ENCODE measurements at regions not wholly inside any gene's neighbourhood (a gene's known extent, or its start where the extent isn't known, plus 50 kb on each side); places are given as distances from the start of the nearest gene placed in this dataset.

DNA sequence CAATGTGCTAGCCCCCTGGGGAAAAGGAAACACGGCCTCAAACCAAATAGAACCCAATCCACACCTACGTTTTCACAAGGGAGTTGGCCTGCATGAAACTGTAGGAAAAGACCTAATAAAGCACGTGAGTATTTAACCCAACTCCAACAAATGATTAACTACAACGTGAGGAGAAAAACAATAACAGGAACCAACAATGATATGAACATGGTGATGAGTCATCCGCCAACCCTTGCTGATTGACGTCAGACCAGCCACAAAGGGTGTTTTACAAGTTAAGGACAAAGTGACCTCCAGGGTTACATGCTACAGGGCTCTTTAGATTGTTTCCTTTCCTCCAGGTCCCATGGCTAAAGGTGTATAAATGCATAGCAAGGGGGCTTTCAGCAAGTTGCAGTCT is 460.5 kb downstream of the COG6 start:
- DNase-seq (ENCODE audit: low spot score) = no peak

DNA sequence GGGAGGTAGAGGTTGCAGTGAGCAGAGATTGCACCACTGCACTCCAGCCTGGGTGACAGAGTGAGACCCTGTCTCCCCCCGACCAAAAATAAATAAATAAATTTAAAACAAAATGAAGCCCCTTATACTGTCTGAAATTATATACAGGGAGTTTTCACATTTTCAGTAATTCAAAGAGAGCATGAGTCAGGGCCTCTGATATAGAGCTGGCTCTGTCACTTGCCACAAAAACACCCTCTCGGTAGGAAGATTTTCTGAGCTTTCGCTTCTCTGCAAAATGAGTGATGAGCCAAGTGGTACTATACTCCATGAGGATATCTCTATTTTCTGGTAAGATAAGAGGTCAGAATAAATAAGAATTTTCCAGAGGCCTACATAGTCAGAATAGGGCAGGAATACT is 462.9 kb downstream of the COG6 start:
- DNase-seq (ENCODE audit: low spot score) = no peak

DNA sequence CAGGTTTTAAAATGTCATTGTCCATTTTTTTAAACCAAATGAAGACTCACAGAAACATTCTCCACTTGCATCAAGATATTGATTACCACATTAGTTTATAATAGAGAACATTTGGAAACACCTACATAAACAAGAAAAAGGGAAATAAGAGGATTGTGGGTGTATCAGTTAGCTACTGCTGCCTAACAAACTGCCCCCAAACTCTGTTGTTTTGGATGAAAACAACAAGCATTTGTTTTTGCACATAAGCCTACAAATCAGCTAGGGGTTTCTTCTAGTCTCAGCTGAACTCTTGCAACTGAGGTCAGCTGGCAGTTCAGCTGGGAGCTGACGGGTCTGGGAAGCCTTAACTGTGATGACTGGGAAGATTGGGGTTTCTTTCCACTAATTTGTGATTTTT is 464.4 kb downstream of the COG6 start:
- no peak for DNase-seq (ENCODE audit: low spot score)

DNA sequence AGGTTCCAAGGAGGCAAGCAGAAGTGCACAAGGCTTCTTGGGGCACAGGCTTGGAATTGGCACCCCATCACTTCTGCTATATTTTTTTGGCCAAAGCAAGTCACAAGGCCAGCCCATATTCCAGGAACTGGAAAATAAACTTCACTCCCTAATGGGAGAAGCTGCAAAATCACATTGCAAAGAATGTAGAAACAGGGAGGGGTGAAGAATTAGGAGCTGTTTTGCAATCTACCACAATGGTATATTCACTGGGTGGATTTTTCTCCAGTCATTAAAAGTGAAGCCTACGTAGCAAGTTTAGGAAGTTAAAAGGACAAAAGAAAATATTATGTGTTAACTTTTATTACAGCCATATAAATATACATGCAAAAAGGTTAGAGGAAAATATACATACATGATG is 464.8 kb downstream of the COG6 start:
- no peak for DNase-seq (ENCODE audit: low spot score)

GRCh38 chr13:40120781-40121180 is 465.3 kb downstream of the COG6 start:
- no peak for DNase-seq (ENCODE audit: low spot score)

- no peak for DNase-seq (ENCODE audit: low spot score)
Measured at GRCh38 chr13:40121722-40122121, 466.3 kb downstream of the COG6 start.

- DNase-seq (ENCODE audit: low spot score) = no peak
Measured at GRCh38 chr13:40123962-40124632, 468.6 kb downstream of the COG6 start.

GRCh38 chr13:40124633-40125015 is 469.2 kb downstream of the COG6 start:
- DNase-seq (ENCODE audit: low spot score) = no peak

DNA sequence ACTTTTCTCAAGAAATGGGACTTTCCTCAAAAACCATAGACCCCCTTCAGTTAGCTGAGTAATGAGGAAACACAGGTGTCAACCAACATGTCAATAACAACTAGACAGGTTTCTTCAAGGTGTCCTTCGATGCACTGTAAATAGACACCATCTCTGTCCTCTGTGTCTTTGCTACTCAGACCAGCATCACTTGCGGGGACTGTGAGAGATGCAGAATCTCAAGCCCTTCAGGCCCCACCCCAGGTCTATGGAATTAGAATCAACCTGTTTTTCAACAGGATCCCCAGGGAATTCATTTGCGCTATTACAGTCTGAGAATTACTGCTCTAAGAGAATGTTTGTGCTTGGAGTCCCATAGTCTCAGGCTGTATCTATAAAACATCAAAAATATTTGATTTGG is 469.9 kb downstream of the COG6 start:
- DNase-seq (ENCODE audit: low spot score) = no peak

- no peak for DNase-seq (ENCODE audit: low spot score)
Measured at GRCh38 chr13:40126306-40127085, 471.0 kb downstream of the COG6 start.

GRCh38 chr13:40127476-40127875 is 472.0 kb downstream of the COG6 start:
- no peak for DNase-seq (ENCODE audit: low spot score)

DNA sequence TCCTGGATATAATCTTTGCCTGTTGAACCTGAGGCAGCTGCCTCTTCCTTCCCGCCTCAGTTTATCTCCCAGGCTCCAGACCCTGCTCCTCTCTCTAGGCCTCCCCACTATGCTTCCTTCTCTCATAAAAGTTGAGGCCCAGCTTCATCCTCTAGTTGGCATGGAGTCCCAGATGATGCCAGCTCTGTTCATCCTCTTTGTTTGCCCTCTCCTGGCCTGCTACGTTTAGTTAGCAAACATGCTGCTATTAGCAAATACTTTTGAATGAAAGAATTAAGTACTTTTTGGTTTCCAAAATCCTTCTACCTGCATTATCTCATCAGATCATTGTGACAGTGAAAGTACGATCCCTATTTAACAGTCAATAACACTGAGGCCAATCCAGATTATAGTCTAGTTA is 472.5 kb downstream of the COG6 start:
- no peak for DNase-seq (ENCODE audit: low spot score)

DNA sequence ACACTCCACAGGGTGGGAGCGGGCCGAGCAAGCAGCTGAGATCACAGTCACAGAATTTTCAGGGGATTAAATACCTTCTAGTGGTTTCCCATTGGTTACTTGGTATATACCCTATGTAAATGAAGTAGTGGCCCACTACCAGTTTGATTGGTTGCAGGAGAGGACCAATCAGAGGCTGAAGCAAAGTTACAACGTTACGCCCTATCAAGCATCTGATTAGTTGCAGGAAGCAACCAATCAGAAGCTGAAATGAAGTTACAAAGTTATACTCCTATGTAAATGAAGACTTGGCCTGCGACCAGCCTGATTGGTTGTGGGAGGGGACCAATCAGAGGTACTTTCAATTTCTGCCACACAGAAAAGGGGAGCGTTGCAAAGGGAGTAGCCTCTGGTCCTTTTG is 474.0 kb downstream of the COG6 start:
- no peak for DNase-seq (ENCODE audit: low spot score)

DNA sequence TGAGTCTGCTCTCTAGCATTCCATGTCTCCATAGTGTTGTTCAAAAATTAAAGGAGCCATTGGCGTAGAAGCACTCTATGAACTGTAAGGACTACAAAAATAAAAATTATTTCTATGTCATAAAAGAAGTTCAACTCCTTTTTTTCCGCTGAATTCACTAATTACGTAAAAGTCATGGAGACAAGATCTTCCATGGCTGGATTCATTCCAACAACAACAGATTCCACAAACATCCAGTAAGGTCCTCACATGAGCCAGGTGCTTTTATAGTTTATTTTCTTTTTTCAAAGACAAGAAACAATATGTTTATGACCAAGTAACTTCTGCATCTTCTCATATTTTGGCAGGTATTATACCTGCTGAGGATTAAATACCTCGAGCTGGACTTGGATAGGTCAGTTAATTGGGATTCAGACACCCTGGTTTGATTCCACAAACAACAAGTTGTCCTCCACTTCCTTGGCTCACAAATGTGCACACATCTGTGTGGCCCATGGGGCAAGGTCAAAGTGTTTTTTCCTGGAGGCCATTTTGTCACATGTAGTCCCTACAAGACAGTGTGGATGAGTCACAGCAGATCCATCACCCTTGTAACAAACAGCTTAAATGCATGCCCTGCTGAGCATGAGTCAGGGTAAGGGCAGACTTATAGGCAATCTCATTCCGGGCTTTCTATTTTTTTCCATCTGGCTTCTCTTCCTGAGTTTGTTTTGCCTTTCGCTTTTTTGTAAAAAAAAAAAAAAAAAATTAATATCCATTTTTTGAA is 475.6 kb downstream of the COG6 start:
- no peak for DNase-seq (ENCODE audit: low spot score)

DNA sequence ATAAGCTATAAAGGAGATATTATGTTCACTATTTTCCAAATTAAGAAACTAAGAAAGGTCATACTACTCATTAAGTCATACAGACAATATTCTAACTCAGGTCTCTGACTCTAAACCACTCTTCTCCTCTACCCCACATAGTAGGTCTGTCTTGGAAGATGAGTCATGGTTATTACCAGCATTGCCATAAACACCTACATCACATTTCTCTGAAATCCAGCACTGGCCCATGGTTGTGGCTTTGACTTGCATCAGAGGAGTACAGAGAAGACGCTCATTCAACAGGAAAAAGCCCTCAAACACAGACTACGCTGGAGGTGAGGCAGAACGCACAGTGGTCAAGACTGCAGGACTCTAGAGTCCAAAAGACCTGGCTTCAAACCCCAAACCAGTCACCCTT is 476.8 kb downstream of the COG6 start:
- no peak for DNase-seq (ENCODE audit: low spot score)

- no peak for DNase-seq (ENCODE audit: low spot score)
Measured at GRCh38 chr13:40136896-40137295, 481.4 kb downstream of the COG6 start.

DNA sequence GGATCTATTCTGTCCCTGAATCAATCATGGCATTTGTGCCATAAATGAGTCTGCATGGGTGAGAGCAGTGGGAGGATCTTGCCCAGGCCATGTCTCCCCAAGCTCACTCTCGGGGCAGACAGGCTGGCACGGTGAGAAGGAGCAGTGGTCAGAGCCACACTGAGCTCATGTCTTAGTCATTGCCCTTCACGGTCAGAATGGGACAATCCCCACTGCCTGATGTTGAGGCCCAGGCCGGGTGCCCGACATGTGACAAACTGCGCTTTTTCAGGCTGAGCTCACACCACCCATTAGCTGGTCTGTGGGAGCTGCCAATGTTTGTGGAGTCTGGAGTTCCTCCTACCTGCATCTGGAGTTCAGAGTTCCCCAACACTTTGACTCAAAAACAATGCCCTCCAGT is 481.9 kb downstream of the COG6 start:
- no peak for DNase-seq (ENCODE audit: low spot score)

DNA sequence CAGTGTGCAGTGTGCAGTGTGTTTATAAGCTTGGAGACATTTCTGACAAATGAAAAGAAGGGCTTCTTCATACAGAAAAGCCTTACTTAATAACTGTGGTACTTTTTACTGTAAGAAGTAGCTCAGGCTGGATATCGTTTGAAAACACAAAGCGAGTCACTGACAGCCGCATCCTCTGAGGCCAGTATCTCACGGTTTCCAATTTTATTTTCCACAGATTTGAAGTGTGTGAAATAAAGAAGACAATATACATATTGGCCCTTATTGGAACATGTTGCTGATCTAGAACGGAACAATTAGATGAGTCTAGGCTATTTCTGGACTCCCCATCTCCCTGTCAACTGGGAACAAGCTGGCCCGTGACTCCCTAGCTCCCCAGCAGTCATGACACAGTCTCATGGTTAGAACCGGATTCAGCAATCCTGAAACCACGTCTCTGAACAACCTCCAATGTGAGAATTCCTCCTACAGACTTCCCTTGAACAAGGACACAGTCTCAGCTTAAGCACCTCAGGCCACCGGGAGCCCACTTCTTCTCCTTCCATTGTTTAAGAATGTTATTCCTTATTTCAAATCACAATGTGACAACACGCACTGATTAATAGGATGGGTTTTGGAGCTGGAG is 484.5 kb downstream of the COG6 start:
- no peak for DNase-seq (ENCODE audit: low spot score)

GRCh38 chr13:40141859-40142555 is 486.5 kb downstream of the COG6 start:
- no peak for DNase-seq (ENCODE audit: low spot score)

- DNase-seq (ENCODE audit: low spot score) = no peak
Measured at GRCh38 chr13:40143106-40143505, 487.6 kb downstream of the COG6 start.

GRCh38 chr13:40143559-40143958 is 488.1 kb downstream of the COG6 start:
- DNase-seq (ENCODE audit: low spot score) = no peak

DNA sequence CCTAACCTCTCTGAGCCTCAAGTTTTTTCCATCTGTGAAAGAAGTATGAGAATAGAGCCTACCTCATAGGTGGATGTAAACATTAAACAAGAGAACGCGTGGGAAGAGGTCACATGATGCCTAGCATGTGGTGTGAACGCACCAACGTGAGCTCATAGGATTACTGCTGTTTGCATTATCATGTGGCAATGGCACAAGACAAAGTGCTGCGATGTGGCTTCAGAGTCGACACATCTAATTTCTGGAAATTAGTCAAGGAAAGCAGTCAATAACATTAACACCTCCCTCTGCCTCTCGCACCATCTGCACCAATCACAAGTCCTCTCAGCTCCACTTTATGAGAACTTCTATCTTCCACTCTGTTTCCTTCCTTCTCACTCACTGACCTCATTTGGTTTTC is 489.7 kb downstream of the COG6 start:
- DNase-seq (ENCODE audit: low spot score) = no peak
